Omental fat pad (tissue), 3 donors: ENCODE measurements at regions not wholly inside any gene's neighbourhood (a gene's known extent, or its start where the extent isn't known, plus 50 kb on each side); places are given as distances from the start of the nearest gene placed in this dataset.
"Not testable (repeated sequence)": the region's sequence is repeated elsewhere in the genome, so short reads cannot be mapped to it uniquely, and the experiment has no call there.

Source experiments
- ATAC-seq: fragments of 150-250 bp; one replicate; pipeline ENCODE4 v1.9.1; 2016; ENCODE audit warnings: mild to moderate bottlenecking, moderate library complexity; ENCODE audit not compliant: low FRiP score
- DNase-seq: peaks from one replicate; pipeline ENCODE4 v3.0.0-alpha.2; 2019; ENCODE audit warnings: low spot score
- CTCF ChIP-seq, 3 donors: fragments of 450-650 bp; IDR thresholded peaks; one replicate each; pipeline ENCODE4 v1.5.1; 2016 to 2017; ENCODE audit warnings: antibody characterized with exemption in 3 of 3, mild to moderate bottlenecking in 3 of 3, moderate library complexity in 2 of 3

GRCh38 chr13:88464851-88465250 is 793.7 kb downstream of the SLITRK5 start:
- no peak for ATAC-seq
- no peak for TF ChIP-seq CTCF (IDR thresholded peaks at IDR 0.05)

GRCh38 chr13:88472316-88472715 is 801.1 kb downstream of the SLITRK5 start:
- no peak for TF ChIP-seq CTCF (IDR thresholded peaks at IDR 0.05)
- ATAC-seq = no peak

More at GRCh38 chr13:88464851-88465250, 793.7 kb downstream of the SLITRK5 start:
- DNase-seq = no peak

GRCh38 chr13:88483202-88483601 is 812.0 kb downstream of the SLITRK5 start:
- DNase-seq (no peak), ATAC-seq (no peak)
- TF ChIP-seq CTCF (IDR thresholded peaks at IDR 0.05) = no peak

More at GRCh38 chr13:88472316-88472715, 801.1 kb downstream of the SLITRK5 start:
- DNase-seq = no peak

GRCh38 chr13:88507909-88508308 is 836.7 kb downstream of the SLITRK5 start:
- no peak for TF ChIP-seq CTCF (IDR thresholded peaks at IDR 0.05)
- DNase-seq = no peak
- no peak for ATAC-seq

- ATAC-seq, DNase-seq: not testable (repeated sequence)
Observed at GRCh38 chr13:88512993-88513392, 841.8 kb downstream of the SLITRK5 start.

- no peak for TF ChIP-seq CTCF (IDR thresholded peaks at IDR 0.05)
Observed at GRCh38 chr13:88526186-88526852, 855.1 kb downstream of the SLITRK5 start.

GRCh38 chr13:88526853-88527215 is 855.7 kb downstream of the SLITRK5 start:
- DNase-seq (no peak), ATAC-seq (no peak)
- TF ChIP-seq CTCF (IDR thresholded peaks at IDR 0.05) = no peak

More at GRCh38 chr13:88526186-88526852, 855.1 kb downstream of the SLITRK5 start:
- DNase-seq = no peak
- ATAC-seq = no peak
